GM19238 (cell line): ENCODE measurements at regions not wholly inside any gene's neighbourhood (a gene's known extent, or its start where the extent isn't known, plus 50 kb on each side); places are given as distances from the start of the nearest gene placed in this dataset.

ENCODE experiments used
- DNase-seq: peaks from one replicate; pipeline ENCODE4 v3.0.0; 2011; ENCODE audit warnings: low spot score; ENCODE audit not compliant: insufficient read length

- no peak for DNase-seq
Observed at GRCh38 chr22:47270463-47271135, 508.1 kb downstream of the TBC1D22A start.

DNA sequence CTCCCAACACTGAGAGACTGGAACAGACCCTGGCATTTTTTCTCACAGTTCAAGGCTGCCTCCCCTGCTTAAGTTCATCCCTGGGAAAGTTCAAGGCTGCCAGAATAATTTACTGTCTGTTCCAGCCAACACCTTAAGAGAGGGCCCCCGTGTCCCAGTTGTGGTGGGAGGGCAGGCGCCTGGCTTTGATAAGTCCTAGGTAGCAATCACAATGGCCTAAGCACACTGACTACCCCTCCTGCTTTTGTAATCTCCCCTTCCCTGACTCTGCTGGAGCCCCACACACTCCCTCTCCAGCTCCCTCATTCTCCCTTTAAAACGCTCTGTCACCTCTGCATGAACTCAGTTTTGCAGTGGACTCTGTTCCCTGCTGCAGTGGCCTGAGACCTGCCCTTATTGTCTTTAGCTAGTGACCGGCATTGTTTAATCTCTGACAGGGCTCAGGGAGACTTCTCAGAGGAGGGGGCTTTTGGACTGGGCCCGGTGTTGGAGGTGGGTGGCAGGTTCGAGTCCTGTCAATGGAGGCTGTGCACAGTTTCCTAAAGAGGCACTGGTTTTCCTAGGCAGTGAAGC is 507.2 kb downstream of the TBC1D22A start:
- no peak for DNase-seq

DNA sequence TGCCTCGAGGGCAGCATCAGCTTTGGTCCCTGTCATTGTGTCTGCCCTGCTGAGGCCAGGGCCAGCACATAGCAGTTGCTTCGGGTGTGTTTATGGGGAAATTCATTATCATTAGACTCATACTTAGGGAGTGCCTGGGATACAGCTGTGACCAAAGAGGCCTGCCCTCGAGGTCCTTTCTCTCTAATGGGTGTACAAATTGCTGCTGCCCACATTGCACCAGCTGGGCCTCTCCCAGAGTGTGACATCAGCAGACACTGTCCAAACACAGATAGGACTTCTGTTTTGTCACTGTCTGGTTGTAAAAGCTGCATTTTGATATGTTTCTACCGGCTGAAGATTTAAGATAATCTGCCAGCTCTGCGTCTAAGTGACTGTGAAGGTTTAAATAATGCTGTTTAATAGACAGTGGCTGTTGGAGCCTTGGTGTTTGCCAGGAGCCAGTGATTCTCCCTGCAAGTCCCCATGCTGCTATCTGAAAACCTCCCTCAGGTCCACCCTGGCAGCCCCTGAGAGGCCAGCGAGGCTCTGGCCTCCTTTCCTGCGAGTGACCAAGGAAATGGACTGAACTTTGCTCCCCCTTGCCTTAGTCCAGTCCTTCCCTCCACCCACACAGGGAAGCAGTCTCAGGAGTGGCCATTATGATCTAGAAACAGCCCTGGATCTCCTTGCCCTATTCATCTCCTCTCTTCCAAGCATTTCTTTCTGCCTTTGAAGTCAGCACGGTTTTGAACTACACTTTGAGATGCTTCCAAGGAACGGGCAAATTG is 505.2 kb downstream of the TBC1D22A start:
- no peak for DNase-seq

DNA sequence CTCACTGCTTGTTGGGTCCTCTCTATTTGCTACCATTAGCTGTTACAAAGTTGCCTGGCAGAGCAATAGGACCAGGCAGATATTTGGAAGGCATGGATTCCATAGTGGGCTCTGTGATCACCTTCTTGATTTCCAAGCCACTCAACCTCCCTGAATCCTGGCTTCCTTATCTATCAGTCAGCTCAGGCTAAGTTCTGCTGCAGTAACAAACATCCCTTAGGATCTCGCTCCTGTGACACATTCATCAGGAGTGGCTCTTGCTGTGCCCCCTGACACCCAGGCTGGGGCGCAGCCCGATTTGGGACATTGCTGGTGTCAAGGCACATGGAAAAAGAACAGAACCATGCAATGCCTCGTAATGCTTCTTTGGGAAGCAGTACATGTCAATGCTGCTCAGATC is 503.9 kb downstream of the TBC1D22A start:
- DNase-seq, result no peak

GRCh38 chr22:47260551-47260950 is 498.1 kb downstream of the TBC1D22A start:
- DNase-seq, result no peak

DNA sequence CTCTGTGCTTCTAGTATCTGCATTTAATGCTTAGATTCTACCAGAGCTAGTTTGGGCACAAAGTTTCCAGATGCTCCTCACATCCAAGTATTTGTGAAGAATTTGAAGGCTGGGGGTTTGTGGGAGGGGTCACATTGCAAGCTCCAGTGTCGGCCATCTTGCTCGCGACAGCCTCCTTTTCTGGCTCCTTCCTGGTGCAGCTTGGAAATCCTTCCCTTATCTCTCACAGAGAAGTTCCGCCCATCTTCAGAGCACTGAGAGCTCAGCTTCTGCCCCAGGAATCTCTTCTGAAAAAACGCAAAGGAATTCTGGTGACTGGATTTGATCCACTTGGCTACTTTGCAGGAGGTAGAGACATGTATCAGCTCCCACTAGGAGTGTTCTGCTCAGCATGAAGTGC is 497.5 kb downstream of the TBC1D22A start:
- DNase-seq, result no peak

DNA sequence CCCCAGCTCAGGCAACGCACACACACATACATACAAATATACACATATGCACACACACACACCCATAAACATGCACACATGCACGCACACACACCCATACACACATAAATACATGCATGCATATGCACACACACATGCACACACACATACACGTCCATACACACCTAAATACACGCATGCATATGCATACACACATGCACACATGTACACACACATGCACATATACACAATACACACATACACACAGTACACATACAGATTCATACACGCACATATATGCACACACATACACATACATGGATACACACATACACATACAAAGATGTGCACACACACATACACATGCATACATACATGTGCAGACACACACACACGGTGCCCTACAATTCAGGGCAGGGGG is 496.6 kb downstream of the TBC1D22A start:
- no peak for DNase-seq

GRCh38 chr22:47257976-47258375 is 495.5 kb downstream of the TBC1D22A start:
- no peak for DNase-seq

DNA sequence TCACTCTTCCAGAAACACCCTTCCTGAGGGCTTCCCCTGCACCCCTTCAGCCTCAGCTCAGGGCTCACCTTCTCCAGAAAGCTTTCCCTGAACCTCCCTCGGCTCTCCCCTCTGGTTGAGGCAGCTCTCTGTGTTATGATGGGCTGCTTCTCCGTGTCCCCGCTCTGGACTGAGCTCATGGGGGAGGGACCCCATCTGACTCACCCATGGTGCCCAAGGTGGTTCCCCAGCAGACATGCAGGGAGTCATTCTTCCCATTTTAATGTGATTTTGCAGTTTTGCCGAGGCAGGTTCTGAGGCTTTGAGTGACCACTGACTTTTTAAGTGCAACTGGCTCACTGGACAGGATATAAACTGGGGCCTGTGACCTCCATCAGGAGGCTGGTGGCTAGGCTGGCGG is 495.1 kb downstream of the TBC1D22A start:
- DNase-seq, result no peak

- no peak for DNase-seq
Observed at GRCh38 chr22:47251911-47252310, 489.5 kb downstream of the TBC1D22A start.

DNA sequence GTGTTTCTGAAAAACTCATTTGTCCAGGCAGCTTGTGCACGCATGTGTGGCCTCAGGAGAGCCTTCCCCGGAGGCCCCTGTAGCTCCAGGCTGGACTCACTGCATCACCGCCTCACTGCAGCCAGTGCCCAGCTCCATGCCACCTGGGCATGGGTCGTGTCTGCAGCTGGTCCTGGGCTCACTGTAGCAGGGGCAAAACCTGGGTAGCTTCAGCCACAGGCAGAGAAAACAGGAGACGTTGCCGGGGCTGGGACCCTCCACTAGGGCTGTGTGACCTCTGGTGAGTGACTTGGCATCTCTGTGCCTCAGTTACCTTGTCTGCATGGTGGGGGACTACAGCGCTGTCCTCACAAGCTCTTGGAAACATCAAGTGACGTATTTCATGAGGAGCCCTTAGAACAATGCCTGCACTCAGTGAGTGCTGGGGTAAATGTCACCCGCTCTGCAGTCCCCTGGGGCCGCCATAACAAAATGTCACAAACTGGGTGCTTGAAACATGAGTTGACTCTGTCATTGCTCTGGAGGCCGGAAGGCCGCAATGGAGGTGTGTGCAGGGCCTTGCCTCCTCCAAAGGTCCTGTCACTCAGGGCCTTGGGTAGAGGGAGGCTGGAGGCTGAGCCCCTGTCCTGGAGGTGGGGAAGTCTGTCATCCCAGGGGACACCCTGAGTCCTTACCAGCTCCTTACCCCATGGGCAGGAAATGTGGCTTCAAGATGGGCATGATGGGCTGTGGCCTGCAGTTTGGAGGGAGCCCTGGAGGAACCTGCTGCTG is 488.7 kb downstream of the TBC1D22A start:
- no peak for DNase-seq

DNA sequence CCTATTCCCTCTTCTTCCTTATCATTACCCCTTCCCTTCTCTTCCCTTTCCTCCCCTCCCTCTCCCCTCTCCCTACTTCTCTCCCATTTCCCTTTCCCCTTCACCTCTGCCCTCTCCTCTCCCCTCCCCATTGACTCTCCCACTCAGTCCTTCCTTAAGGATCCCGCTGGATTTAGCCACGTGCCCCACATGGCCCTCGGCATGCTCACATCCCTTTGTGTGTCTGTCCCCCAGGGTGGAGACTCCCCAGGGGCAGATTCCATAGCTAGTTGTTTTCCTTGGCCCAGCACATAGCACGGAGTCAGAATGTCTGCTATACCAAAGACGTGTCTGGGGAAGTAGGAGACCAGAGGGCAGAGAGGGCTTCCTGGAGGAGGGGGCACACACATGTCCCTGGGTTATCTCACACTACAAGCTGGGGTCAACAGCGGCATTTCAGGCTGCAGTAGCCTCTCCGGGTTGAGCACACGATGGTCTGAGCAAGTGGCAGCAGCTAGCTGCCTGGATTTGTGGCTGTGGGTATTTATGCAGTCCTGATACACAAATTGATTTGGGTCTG is 487.0 kb downstream of the TBC1D22A start:
- DNase-seq, result no peak

- DNase-seq, result no peak
Observed at GRCh38 chr22:47248925-47249324, 486.5 kb downstream of the TBC1D22A start.

DNA sequence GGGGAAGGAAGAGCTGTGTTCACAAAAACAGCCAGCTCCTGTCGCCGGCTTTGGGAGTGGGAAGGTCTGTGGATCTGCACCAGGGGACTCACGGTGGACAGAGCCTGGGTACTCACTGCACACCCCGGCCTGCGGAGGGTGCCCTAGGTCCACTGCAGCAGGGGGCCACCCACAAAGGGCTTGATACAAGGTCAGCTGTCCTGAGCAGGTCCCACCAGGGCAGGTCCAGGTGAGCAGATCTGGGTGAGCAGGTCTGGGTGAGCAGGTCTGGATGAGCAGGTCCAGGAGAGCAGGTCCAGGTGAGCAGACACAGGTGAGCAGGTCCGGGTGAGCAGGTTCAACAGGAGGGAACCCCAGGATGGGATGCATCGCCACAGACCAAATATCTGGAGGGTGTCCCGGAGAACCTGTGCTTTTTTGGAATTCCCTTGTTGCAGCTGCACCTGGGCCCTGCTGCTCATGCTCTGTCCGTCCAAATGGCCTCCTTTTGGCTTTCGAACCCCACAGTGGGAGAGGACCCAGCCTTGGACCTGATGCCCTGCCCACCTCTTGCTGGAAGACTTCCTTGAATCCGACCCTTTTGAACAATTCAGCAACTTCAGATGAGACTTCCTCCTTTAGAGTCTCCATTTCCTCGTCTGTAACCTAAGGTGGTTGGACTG is 485.3 kb downstream of the TBC1D22A start:
- DNase-seq, result no peak

GRCh38 chr22:47245786-47246185 is 483.3 kb downstream of the TBC1D22A start:
- DNase-seq, result no peak

DNA sequence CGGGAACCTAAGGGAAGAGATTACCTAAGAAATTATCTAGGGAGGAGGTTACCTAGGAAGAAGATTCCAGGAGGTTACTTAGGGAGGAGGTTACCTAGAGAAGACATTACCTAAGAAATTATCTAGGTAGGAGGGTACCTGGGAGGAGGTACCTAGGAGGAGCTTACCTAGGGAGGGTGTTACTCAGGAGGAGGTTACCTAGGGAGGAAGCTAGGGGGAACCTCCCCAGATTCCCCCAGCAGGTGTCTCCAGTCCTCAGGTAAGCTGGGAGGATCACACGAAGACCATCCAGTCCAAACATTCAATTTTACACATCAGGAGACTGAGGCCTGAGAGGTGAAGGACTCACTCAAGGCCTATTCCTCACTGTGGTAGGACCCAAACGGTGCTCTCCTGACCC is 482.8 kb downstream of the TBC1D22A start:
- DNase-seq, result no peak

GRCh38 chr22:47240116-47240515 is 477.7 kb downstream of the TBC1D22A start:
- no peak for DNase-seq

DNA sequence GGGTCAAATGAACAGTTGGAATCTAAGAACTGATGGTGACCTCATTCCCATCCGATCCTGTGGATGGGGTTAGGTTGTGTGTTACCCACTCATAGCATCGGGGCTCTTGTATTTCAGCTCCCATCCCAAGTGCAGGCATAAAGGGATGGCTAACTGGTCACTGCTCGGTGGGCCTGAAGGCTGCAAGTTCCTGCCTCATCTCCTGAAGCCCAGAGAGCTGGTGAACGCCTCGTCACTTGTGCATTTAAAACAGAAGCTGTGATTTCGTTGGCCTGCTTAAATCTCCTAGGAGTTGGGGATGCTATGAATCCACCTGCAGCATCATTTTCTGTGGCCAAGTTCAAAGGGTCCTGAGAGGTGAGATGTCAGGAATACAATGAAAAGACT is 477.0 kb downstream of the TBC1D22A start:
- no peak for DNase-seq

GRCh38 chr22:47238690-47239473 is 476.4 kb downstream of the TBC1D22A start:
- DNase-seq, result no peak

GRCh38 chr22:47237890-47238480 is 475.5 kb downstream of the TBC1D22A start:
- no peak for DNase-seq
